HG03432 (cell line): ENCODE measurements at regions not wholly inside any gene's neighbourhood (a gene's known extent, or its start where the extent isn't known, plus 50 kb on each side); places are given as distances from the start of the nearest gene placed in this dataset.

ENCODE experiments used
- ATAC-seq: cut with Tn5 transposase; IDR thresholded peaks from one replicate; pipeline ENCODE4 v1.9.1; 2021; ENCODE audit warnings: mild to moderate bottlenecking, moderate library complexity; ENCODE audit not compliant: unreplicated experiment

DNA sequence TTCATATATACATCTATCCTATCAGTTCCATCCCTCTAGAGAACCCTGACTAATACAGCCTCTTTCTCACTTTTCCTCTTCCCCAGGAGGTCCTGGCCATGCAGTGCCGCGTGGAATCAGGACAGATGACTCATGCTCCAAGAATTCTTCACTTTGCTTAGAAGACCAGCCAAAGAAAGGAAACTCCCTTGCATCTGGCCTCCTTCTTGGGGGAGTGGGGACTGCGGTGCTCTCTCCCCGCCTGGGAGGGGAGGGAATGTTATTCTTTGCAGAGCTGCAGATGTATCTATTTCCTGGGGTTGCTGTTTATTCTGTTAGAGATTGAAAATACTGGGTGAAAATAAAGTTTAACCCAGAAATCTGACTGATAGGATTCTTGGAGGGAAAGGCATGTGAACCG is 111.5 kb upstream of the SH3BP4 start:
- ATAC-seq: no peak

DNA sequence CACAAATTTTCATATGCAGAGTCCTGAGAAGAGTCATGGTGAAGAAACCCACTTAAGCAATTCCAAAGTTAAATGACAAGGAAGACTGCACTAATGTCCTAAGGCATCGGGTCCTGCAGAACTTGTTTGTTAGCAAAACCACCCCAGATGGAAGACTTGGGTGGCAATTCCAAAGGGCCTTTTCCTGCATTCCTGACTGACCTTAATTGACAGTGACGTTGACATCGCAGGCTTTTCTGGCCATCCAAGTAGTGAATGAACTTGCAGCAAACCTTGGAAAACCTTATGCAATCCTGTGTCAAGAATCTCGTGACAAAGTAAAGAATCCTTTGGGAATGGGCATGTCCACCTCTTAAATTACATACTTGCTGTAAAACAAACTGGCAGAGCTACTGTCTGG is 112.5 kb upstream of the SH3BP4 start:
- no peak for ATAC-seq

DNA sequence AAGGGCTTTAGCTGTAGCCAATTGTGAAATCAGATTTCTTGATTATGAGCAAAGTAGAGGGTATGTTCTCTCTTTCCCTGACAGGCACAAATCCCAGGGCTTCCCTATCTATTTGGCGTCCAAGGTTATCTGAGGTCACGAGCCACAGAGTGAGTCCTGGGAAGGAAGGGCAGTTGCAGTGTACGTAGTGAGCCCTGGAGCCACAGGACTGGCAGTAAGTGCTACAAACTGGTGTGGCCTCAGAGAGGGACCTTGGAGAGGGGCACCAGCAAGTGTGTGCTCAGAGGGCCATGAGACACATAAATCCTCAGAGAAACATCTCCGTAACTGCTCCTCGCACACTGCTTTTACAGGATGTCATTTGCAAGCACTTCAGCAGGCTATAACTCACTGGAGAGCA is 115.5 kb upstream of the SH3BP4 start:
- no peak for ATAC-seq

DNA sequence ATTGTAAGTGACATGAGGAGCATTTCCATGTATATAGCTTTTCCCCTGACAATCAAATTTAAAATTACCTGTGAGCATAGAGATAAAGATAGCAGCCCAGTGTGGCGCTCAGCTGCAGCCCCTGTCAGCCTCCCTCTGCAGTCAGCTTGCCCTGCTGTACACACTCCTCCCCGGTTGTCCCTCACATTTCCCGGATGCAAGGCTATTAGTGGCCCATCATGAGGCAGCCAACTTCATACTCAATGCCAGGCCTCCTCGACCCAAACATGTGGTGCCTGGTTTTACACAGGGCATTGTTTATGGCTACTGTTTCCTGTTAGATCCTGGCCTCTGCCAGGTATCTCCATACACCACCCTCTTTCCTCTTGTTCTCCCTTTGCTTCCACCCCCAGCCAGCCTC is 116.1 kb upstream of the SH3BP4 start:
- ATAC-seq: no peak

DNA sequence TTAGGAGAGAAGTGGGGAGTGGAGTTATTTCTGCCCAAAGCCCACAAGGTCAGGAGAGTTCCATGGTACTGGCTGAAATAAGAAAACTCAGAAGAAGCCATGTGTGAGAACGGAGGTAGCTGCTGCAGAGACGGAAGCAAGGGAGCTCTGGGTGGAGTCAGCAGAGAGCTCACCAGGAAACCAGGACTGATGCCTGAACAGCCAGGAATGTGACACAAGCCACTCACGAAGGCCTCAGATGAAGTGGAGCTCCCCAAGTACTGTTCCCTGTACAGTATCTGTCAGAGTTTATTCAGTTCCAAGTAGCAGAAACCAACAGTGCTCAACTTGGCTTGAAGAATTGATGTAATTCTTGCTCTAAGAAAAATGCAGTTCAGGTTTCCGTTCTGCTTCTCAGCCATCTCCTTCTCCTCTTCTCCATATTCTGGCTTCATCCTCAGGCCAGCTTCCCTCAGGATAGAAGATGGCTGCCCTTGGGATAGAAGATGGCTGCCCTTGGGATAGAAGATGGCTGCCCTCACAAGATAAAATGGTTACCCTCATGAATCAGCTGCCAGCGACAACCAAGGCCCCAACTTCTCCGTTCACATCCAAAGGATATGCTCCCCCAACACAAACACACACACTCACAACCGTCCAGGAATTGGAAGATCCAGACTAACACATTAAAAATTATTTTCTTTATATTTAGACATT is 117.4 kb upstream of the SH3BP4 start:
- no peak for ATAC-seq

DNA sequence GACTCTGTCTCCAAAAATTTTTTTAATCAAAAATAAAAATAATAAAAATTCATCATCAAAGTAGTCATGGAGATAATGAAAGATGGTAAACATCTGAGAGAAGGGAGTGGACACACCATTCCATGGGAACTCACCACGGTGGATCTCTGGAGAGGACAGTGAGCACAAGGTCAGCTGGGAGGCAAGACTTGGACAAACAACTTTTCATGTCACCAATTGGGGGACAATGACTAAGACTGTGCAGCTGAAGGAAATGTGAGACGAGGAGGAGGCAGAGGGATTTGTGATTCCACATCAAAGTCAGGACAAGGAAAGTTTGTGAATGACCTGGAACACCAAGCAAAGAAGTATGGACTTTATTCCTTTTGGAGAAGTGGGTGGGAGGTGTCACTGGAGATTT is 121.0 kb upstream of the SH3BP4 start:
- no peak for ATAC-seq

DNA sequence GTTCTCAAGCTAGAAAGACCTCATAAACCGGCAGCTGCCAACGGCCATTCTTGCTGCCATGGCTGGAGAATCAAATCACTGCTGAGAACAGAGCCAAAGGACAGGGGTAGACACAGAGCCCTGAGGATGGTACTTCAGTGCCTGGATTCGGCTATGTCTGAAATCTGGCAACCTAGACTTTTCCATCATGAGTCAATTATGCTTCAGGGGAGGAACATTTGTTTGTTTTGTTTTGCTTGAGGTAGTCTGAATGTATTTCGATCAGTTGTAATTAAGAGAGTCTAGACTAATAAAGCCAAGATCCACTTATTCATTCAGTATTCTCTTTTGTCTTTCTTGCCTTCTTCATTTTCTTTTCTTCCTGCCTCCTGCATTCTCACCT is 122.8 kb upstream of the SH3BP4 start:
- ATAC-seq: no peak

DNA sequence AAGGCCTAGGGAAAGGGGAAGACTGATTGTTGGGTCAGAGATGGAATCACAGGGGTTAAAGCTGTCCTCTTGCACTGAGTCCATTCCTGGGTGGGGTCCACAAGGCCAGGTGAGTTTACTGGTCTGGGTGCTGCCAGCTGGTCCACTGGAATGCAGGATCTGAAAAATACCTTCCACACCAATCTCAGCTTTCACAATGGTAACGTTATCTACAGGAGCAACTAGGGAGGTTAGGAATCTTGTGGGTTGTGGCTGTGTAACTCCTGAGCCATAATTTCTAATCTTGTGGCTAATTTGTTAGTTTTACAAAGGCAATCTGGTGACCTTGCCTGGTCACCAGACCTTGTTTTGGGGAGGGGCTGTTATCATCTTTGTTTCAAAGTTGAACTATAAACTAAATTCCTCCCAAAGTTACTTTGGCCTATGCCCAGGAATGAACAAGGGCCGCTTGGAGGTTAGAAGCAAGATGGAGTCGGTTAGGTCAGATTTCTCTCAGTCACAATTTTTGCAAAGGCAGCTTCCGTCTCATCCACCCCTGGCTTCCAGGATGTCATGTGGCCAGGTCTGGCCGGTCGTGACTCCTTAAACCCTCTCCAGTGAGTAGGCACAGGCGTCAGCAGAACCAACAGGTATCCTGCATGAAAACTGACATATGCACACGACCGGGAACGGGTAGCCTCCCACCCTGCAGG is 123.3 kb upstream of the SH3BP4 start:
- ATAC-seq: no peak

DNA sequence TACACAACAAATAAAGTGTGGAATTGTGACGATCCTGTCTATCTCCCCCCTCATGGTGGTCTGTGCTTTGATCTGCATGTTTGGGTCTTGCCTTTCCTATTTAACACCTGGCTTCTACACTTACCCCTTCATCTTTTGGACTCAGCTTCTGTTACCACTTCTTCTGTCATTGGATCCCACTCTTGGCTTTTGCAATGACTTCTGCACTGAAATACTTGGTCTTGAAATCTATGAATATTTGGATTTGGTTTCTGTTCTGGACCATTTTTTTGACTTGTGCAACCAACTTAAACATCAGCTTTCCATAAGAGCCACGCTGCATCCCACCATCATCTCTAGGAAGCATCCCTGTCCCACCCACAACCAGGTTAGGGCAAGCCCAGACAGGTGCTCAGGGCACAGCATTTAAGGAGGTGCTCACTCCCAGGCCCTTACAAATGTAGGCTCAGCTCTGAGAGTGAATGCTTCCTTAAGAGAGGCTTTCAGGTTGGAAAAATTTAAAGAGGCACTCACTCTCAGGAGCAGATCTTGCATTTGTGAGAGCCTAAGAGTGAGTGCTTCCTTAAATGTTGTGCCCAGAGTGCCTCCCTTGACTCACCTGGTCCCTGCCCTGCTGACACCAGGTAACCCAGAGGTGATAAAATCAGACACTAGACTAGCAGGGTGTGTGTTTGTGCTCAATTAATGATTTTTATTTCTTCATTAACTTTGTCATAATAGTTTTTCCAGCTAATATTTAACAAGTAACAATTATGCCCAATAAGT is 124.5 kb upstream of the SH3BP4 start:
- ATAC-seq: no peak

DNA sequence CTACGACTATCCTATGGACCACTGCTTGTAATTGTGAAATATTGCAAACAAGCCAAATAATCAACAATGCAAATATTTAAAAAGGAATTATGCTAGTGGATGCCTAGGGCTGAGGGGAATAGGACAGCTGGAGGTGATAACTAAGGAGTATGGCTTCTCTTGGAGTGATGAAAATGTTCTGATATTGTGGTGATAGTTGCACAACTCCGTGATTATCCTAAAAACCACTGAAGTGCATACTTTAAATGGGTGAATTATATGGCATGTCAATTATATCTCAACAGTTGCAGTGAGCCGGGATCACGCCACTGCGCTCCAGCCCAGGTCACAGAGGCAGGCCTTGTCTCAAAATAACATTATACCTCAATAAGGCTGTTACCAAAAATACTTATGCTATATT is 125.1 kb upstream of the SH3BP4 start:
- ATAC-seq: no peak

DNA sequence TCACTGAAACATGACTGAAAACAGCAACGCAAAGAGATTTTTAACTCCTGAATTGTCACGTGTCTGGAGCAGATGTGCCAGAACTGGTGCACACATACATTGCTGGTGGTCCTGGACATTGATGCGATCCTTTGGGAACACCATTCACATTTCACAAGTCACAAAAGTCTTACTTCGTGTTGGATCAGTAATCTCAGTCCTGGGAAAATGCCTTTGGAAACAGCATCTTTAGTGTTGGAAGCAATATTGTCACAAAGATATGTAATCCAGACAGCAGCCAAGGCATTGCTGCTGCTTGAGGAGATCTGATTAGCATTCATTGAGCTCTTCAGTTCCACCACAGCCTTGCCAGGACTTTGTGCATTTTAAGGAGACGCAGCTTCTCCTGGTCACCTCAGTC is 126.2 kb upstream of the SH3BP4 start:
- ATAC-seq: no peak

DNA sequence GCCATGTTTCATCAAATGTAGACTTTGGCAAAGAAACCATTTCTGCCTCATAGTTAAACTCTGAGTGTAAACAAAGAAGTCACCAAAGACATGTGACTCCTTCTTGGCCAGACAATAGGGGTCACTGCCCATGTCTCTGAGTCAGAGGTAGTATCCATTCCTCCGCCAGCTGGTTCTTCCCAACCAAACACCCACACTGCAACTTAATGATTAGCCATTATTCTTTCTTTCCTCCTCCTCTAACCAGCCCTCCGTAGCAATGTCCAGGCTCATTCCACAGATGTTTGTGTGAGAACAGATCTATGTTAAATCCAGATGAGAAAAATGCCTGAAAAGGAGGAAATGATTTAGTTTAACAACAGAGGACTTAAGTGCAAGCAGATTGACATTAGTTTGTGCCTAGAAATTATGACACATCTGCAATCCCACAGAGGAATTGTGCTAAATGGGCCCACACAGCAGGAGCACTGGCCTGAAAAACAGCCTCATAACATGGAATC is 127.9 kb upstream of the SH3BP4 start:
- ATAC-seq: no peak

DNA sequence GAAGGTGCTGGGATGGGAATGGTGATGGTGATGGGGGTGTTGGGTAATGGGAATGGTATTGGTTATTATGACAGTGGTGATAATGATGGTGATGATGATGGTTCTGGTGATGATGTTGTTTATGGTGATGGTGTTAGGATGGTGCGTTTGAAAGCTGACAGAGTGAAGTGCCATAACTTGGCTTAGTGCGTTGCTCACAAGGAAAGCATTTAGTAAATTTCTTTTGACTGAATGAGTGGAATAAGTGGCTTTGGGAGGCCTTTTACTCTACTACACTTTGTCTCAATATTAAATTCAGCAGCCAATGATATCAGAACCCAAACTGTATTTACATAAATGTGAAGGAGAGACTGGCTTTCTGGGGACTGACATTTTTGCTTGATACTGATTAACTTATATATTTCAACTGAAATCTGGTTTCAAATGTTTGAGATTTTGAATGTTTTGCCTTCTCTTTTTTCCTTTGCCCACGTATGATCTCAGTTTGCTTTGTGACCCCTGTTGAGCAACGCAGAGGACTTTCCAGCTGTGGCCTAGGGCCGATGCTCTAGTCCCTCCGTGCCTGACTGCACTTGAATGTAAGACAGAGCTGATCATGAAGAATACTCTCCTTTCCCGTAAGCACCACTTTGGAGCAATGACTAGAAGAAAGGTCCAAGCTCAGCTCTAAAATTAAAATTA is 128.5 kb upstream of the SH3BP4 start:
- ATAC-seq: no peak

DNA sequence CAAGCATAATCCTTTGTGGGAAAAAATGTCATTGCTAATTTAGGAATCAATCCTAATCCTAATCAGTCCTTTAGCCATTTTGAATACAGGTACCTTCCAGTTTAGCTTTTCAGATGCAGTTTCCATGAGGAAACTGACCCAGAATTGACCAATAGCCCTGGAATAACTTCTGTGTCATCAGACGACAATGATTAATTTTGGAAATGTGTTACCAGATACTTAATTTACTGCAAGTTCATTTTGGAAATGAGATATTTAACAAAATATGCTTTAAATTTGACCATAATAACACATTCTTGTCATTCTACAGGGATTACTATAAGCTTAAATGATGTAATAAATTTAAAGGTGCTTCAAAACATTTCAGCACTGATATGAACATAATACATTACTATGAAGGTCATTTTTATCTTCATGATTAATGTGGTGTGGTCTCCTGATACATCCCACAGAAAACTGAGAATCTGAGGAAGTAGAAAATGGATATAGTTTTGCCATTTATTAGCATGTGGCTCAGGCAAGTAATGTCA is 129.8 kb upstream of the SH3BP4 start:
- no peak for ATAC-seq

DNA sequence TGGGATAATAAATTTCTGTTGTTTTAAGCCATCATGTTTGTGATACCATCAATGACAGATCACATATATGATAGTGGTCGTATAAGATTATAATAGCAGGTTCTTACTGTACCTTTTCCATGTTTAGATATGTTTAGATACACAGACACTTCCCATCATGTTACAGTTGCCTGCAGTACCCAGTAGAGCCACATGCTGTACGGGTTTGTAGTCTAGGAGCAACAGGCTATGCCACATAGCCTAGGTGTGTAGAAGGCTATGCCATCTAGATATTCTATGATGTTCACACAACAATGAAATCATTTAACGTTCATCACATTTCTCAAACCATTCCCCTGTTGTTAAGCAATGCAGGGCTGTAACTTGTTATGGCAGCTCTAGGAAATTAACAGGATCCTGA is 132.9 kb upstream of the SH3BP4 start:
- no peak for ATAC-seq

DNA sequence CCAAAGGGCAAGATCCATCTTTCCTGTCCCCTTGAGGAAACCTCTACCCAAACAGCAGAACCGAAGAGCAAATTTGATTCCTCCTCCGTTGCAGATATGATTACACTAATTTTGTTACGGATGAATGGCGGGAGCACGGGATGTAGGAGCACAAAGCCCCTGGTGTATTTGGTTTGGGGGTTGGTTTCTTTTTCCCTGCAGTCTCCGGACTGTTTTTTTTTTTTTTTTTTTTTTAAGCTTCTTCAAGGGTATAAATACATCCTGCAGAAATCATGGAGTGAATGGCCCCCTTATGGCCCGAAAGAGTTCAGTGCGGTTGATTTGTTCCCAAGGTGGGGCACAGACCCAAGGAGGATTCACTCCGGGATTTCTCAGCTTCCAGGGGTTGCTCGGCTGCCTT is 135.3 kb upstream of the SH3BP4 start:
- ATAC-seq: no peak

DNA sequence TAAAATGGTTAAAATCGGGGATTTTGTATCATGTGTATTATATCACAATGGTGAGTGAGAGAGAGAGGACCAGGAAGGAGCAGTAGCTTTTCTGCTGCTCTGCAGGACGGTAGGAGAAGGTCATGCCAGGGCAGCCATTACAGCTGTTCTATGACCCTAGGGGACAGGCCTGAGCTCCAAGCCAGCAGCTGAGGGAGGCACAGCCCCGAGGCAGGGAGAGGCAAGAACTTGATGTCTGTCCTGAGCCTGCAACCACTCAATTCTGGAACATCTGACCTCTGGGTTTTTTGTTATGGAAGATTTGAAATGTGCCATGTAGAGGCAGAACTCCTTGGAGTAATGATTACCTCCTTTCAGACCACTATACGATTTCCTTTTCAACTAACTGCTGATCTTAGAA is 135.8 kb upstream of the SH3BP4 start:
- ATAC-seq: no peak

DNA sequence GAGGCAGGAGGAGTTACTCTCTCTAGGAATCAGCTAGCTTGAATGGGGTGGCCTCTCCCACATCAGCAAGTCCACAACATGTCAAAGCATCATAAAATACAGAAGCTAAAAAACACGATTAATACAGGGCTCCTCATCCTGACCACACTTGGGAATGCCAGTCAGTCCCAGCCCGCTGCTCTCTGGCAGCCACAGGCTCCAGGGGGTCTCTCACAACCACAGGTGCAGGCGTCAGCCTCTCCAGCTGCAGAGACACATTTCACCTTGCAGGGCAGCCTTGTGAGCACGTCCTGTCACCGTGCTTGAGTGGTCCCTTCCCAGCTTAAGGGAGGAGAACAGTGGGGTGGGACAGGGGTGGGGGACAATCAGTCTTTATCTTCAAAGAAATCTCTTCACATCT is 137.4 kb upstream of the SH3BP4 start:
- ATAC-seq: no peak

DNA sequence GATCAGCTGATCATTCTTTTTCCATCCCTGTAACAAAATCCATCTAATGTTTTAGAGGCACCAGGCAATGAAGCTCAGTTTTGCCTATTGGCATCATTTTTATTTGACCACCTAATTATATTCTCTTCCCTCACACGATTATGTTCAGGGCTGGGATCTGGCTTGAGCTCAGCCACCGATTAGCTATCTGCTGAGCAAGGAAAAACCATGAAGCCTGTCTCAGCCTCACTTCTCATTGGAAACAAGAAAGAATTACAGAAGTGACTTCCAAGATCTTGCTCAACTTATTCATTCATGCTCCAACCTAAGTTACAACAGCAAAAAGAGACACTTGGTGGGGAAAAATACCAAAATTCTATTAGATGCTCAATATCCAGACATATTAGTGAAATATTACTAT is 139.0 kb upstream of the SH3BP4 start:
- no peak for ATAC-seq

DNA sequence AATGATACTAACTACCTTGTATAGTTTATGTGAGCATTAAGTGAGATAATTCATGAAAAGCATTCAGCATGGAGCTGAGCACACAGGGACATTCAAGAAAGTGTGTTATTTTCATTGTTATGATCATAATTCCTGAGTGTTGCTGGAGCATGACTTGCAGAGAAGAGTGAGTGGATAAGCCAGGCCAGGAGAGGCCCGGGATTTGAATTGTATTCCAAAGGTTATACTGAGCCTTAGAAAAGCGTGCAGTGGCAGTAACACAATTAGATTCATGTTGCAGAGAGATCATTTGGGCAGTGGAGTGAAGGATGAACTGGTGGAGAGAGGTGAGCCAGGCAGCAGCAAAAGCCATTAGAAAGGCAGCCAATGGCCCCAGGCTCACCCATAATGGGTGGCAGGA is 142.9 kb upstream of the SH3BP4 start:
- no peak for ATAC-seq

DNA sequence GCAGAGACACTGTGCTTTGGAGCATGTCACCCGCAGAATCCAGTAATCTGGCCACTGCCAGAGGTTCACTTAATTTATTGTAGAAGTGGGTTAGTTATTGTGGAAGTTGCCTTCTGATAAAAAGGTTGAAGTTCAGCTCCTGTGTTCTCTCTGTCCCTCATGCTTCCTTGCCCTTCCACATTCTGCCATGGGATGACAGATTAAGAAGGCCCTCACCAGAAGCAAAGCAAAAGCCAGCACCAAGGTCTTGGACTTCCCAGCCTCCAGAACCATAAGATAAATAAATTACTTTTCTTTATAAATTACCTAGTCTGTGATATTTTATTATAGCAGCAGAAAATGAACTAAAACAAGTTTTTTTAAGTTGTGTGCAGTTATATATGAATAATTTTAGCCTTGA is 145.0 kb upstream of the SH3BP4 start:
- no peak for ATAC-seq
